ENCODE measurements at regions not wholly inside any gene's neighbourhood (a gene's known extent, or its start where the extent isn't known, plus 50 kb on each side); places are given as distances from the start of the nearest gene placed in this dataset.

- TF ChIP-seq ZNF574 (CRISPR knock-in tag; IDR thresholded peaks at IDR 0.05) (no peak), GTF2F1 (IDR thresholded peaks at IDR 0.05; ENCODE audit: low read length) (no peak), PRDM10 (CRISPR knock-in tag; IDR thresholded peaks at IDR 0.05; ENCODE audit: low read depth) (no peak)
Observed at GRCh38 chr13:44272692-44273091, 100.9 kb upstream of the SERP2 start (continued).

GRCh38 chr13:44273216-44273615, 100.4 kb upstream of the SERP2 start:
- no peak overlapping the region for H2AFZ ChIP-seq (ENCODE audit: low read length)
- CTCF ChIA-PET (ENCODE audit: low intra/inter-chr PET ratio, low total read pairs), result no interaction called here
- FAIRE-seq, result no peak
- no peak for TF ChIP-seq ZNF83 (CRISPR knock-in tag; IDR thresholded peaks at IDR 0.05; ENCODE audit: borderline replicate concordance)
- TF ChIP-seq RXRB (CRISPR knock-in tag; IDR thresholded peaks at IDR 0.05; ENCODE audit: borderline replicate concordance), result no peak
- no peak for TF ChIP-seq ZMYM3 (CRISPR knock-in tag; IDR thresholded peaks at IDR 0.05)
- no peak for TF ChIP-seq ZNF572 (CRISPR knock-in tag; IDR thresholded peaks at IDR 0.05)
- no peak for TF ChIP-seq PRDM15 (CRISPR knock-in tag; IDR thresholded peaks at IDR 0.05)
- TF ChIP-seq HBP1 (CRISPR knock-in tag; IDR thresholded peaks at IDR 0.05; ENCODE audit: low read depth), result no peak
- TF ChIP-seq MAZ (IDR thresholded peaks at IDR 0.05; ENCODE audit: borderline replicate concordance, low read depth, low read length), result no peak
- no peak for TF ChIP-seq MAZ (CRISPR knock-in tag; IDR thresholded peaks at IDR 0.05; ENCODE audit: low read depth)
- TF ChIP-seq RNF2 (conservative IDR thresholded peaks at IDR 0.05; ENCODE audit: low read depth), result no peak
- TF ChIP-seq NR2F6 (IDR thresholded peaks at IDR 0.05), result no peak
- TF ChIP-seq NR2F6 (CRISPR knock-in tag; IDR thresholded peaks at IDR 0.05), result no peak

More at GRCh38 chr13:44273216-44273615, 100.4 kb upstream of the SERP2 start:
- in situ Hi-C loops (cut with HindIII; ENCODE audit: extremely low pct_ligation_motif_present, low pct_unique_long_range_greater_than_20kb), result no loop called here
- H3K79me2 ChIP-seq (ENCODE audit: insufficient read depth, low read length), result no peaks in the 10 kb centered on the region
- H3K9me3 ChIP-seq (ENCODE audit: low read length), result no peaks in the 10 kb centered on the region
- no peaks in the 10 kb centered on the region for H3K36me3 ChIP-seq (replicated peaks in 1 of 2; ENCODE audit: control insufficient read depth in 1 of 2, insufficient read depth in 2 of 2, low read length in 2 of 2)
- no peak overlapping the region for H3K27ac ChIP-seq (ENCODE audit: extremely low read length, insufficient read depth, low read length)
- BruUV-seq (replicated peaks), result no TSS peak
- H3K27me3 ChIP-seq (ENCODE audit: control insufficient read depth in 1 of 2, insufficient read depth in 2 of 2, low read length in 2 of 2), result no peaks in the 10 kb centered on the region
- no peak for ATAC-seq
- no peak overlapping the region for H3K4me3 ChIP-seq (replicated peaks in 1 of 3; ENCODE audit: insufficient read depth in 1 of 3, low read depth in 2 of 3, low read length in 3 of 3)
- WGBS (ENCODE audit: low lambda C conversion rate), result 42% methylated on average over 4 of the region's 5 CpGs
- no peak overlapping the region for H3K9ac ChIP-seq (ENCODE audit: insufficient read depth, low read depth, low read length)
- H4K20me1 ChIP-seq (ENCODE audit: insufficient read depth, low read length), result no peaks in the 10 kb centered on the region
- DNase-seq (ENCODE audit: low spot score), result no peak
- POLR2A ChIA-PET, result no interaction called here
- peaks cover 25% of the 10 kb centered on the region; the same call in 1 of the 2 replicates for H3K4me1 ChIP-seq (ENCODE audit: insufficient read depth, low read length)
- H3K4me2 ChIP-seq (ENCODE audit: low read depth, low read length), result no peak overlapping the region
- intact Hi-C loops (cut with micrococcal nuclease; ENCODE audit: unreplicated experiment), result no loop called here
